ENCODE measurements at regions not wholly inside any gene's neighbourhood (a gene's known extent, or its start where the extent isn't known, plus 50 kb on each side); places are given as distances from the start of the nearest gene placed in this dataset.

DNA sequence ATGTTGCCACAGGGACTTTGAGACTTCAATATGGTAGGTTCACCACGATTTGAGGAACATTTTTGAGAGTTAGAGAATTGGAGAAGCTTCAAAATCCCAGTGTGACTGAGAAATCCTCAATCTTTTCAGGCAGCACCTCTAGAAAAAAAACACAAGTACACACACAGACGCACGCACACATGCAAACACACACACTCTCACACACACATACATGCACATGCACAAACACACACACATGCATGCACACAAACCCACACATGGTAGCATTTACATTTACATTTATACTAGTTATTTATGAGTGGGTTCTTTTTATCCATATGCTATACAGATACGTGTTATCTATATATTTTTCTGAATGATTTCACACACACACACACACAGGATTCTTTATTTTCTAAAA, 901.9 kb downstream of the GATA3 start:
- TF ChIP-seq, protein P1, sequence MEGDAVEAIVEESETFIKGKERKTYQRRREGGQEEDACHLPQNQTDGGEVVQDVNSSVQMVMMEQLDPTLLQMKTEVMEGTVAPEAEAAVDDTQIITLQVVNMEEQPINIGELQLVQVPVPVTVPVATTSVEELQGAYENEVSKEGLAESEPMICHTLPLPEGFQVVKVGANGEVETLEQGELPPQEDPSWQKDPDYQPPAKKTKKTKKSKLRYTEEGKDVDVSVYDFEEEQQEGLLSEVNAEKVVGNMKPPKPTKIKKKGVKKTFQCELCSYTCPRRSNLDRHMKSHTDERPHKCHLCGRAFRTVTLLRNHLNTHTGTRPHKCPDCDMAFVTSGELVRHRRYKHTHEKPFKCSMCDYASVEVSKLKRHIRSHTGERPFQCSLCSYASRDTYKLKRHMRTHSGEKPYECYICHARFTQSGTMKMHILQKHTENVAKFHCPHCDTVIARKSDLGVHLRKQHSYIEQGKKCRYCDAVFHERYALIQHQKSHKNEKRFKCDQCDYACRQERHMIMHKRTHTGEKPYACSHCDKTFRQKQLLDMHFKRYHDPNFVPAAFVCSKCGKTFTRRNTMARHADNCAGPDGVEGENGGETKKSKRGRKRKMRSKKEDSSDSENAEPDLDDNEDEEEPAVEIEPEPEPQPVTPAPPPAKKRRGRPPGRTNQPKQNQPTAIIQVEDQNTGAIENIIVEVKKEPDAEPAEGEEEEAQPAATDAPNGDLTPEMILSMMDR (IDR thresholded peaks at IDR 0.05; ENCODE audit: low read depth, low read length, poor library complexity, severe bottlenecking) = no peak
- TF ChIP-seq EZH2phosphoT487 (IDR thresholded peaks at IDR 0.05; ENCODE audit: borderline replicate concordance, low read length) = no peak

Measured in DOHH2 (cell line).